DND-41 (cell line): ENCODE measurements at regions not wholly inside any gene's neighbourhood (a gene's known extent, or its start where the extent isn't known, plus 50 kb on each side); places are given as distances from the start of the nearest gene placed in this dataset.

Source experiments
- ATAC-seq: fragments of 200-7000 bp; cut with Tn5 transposase; 3 replicates; pipeline ENCODE4 v1.9.1; 2021; ENCODE audit warnings: low read depth; ENCODE audit not compliant: insufficient read depth
- DNase-seq: peaks from one replicate; pipeline ENCODE4 v3.0.0-alpha.2; 2020
- H2AFZ ChIP-seq: 2 replicates; pipeline ENCODE4 v1.6.0; 2012; ENCODE audit warnings: low read depth, low read length
- H3K27ac ChIP-seq: 2 replicates; pipeline ENCODE4 v1.5.1; 2012; ENCODE audit warnings: low read length, inconsistent platforms
- H3K27me3 ChIP-seq: fragments of 200-600 bp; sonication (generic); 2 replicates; pipeline ENCODE4 v1.6.0; 2012; ENCODE audit warnings: low read length, mild to moderate bottlenecking, inconsistent platforms; ENCODE audit not compliant: insufficient read depth, poor library complexity
- H3K36me3 ChIP-seq: 2 replicates; pipeline ENCODE4 v1.5.1; 2012; ENCODE audit warnings: low read length, inconsistent platforms; ENCODE audit not compliant: insufficient read depth
- H3K4me1 ChIP-seq: 2 replicates; pipeline ENCODE4 v1.5.1; 2012; ENCODE audit warnings: mild to moderate bottlenecking, low read length; ENCODE audit not compliant: insufficient read depth
- H3K4me2 ChIP-seq: 2 replicates; pipeline ENCODE4 v1.6.0; 2012; ENCODE audit warnings: mild to moderate bottlenecking, moderate library complexity, low read length, inconsistent platforms; ENCODE audit not compliant: insufficient read depth
- H3K4me3 ChIP-seq, 2 experiments: fragments of 200-600 bp in 1 of 2; shearing (Covaris generic) in 1 of 2; 2 replicates each; pipeline ENCODE4 v1.5.1; 2012 to 2016; ENCODE audit warnings: inconsistent platforms in 2 of 2, low read length in 2 of 2, mild to moderate bottlenecking in 2 of 2, low read depth in 1 of 2, moderate library complexity in 1 of 2
- H3K79me2 ChIP-seq: 2 replicates; pipeline ENCODE4 v1.6.0; 2012; ENCODE audit warnings: low read length, inconsistent platforms; ENCODE audit not compliant: insufficient read depth
- H3K9ac ChIP-seq: 2 replicates; pipeline ENCODE4 v1.6.0; 2012; ENCODE audit warnings: low read depth, mild to moderate bottlenecking, inconsistent platforms, low read length, moderate library complexity
- H3K9me3 ChIP-seq: 2 replicates; pipeline ENCODE4 v1.5.1; 2012; ENCODE audit warnings: low read length, moderate library complexity, mild to moderate bottlenecking, inconsistent platforms; ENCODE audit not compliant: insufficient read depth, severe bottlenecking
- H4K20me1 ChIP-seq: 2 replicates; pipeline ENCODE4 v1.6.0; 2012; ENCODE audit warnings: low read length; ENCODE audit not compliant: insufficient read depth
- CTCF ChIP-seq: IDR thresholded peaks from 2 replicates; pipeline ENCODE4 v1.5.1; 2012; ENCODE audit warnings: borderline replicate concordance, low read length, moderate library complexity, mild to moderate bottlenecking; ENCODE audit not compliant: poor library complexity, severe bottlenecking; ENCODE audit errors: extremely low read depth
- EZH2 ChIP-seq: IDR thresholded peaks from 3 replicates; pipeline ENCODE4 v1.6.1; 2012; ENCODE audit warnings: borderline replicate concordance, low read depth, mild to moderate bottlenecking, moderate library complexity, low read length, inconsistent platforms; ENCODE audit not compliant: severe bottlenecking

- DNase-seq (no peak), ATAC-seq (no peak)
- TF ChIP-seq CTCF, result no peak
- TF ChIP-seq EZH2, result no peak
- no peaks in the 10 kb centered on the region for H3K4me1 ChIP-seq
- H3K27me3 ChIP-seq, result no peaks in the 10 kb centered on the region
- no peaks in the 10 kb centered on the region for H3K9me3 ChIP-seq
- no peak overlapping the region for H2AFZ ChIP-seq
- no peaks in the 10 kb centered on the region for H3K36me3 ChIP-seq
- no peak overlapping the region for H3K4me2 ChIP-seq
- no peak overlapping the region for H3K27ac ChIP-seq
- no peaks in the 10 kb centered on the region for H4K20me1 ChIP-seq
- H3K79me2 ChIP-seq, result no peaks in the 10 kb centered on the region
- H3K4me3 ChIP-seq, result no peak overlapping the region
- H3K9ac ChIP-seq, result no peak overlapping the region
Observed at GRCh38 chr13:55632402-55632801, 1508.3 kb upstream of the PRR20A start.

- Histone ChIP-seq H3K9me3 (no peaks in the 10 kb centered on the region), H3K9ac (no peak overlapping the region), H3K4me1 (no peaks in the 10 kb centered on the region), H3K4me3 (no peak overlapping the region), H4K20me1 (no peaks in the 10 kb centered on the region), H3K27me3 (no peaks in the 10 kb centered on the region), H2AFZ (no peak overlapping the region), H3K4me2 (no peak overlapping the region), H3K79me2 (no peaks in the 10 kb centered on the region), H3K27ac (no peak overlapping the region), H3K36me3 (no peaks in the 10 kb centered on the region)
- TF ChIP-seq CTCF (no peak), EZH2 (no peak)
- DNase-seq (no peak), ATAC-seq (no peak)
Observed at GRCh38 chr13:55649485-55649884, 1491.2 kb upstream of the PRR20A start.

GRCh38 chr13:55652657-55653056 is 1488.1 kb upstream of the PRR20A start:
- H3K4me3 ChIP-seq, result no peak overlapping the region
- no peak overlapping the region for H3K9ac ChIP-seq
- H3K27ac ChIP-seq, result no peak overlapping the region

More at GRCh38 chr13:55652657-55653056, 1488.1 kb upstream of the PRR20A start:
- no peak for DNase-seq
- Histone ChIP-seq H3K36me3 (no peaks in the 10 kb centered on the region), H3K4me2 (no peak overlapping the region), H3K4me1 (no peaks in the 10 kb centered on the region), H2AFZ (no peak overlapping the region), H3K79me2 (no peaks in the 10 kb centered on the region), H3K9me3 (no peaks in the 10 kb centered on the region), H4K20me1 (no peaks in the 10 kb centered on the region), H3K27me3 (no peaks in the 10 kb centered on the region)
- no peak for TF ChIP-seq EZH2
- no peak for TF ChIP-seq CTCF
- ATAC-seq, result no peak
